GM13976 (cell line): ENCODE measurements at regions not wholly inside any gene's neighbourhood (a gene's known extent, or its start where the extent isn't known, plus 50 kb on each side); places are given as distances from the start of the nearest gene placed in this dataset.
"Not testable (repeated sequence)": the region's sequence is repeated elsewhere in the genome, so short reads cannot be mapped to it uniquely, and the experiment has no call there.

Experiments used
- DNase-seq: peaks from one replicate; pipeline ENCODE4 v3.0.0; 2012; ENCODE audit warnings: low spot score
- CTCF ChIP-seq: IDR thresholded peaks from 2 replicates; pipeline ENCODE4 v1.5.1; 2012; ENCODE audit warnings: borderline replicate concordance, mild to moderate bottlenecking; ENCODE audit not compliant: insufficient read depth; ENCODE audit errors: extremely low read depth, missing control alignments, control extremely low read depth
- in situ Hi-C: fragments of 300-500 bp; cut with MboI; formaldehyde crosslinking; loops from one replicate; pipeline ENCODE4 v1.12.0; 2022; ENCODE audit warnings: low sequenced_read_pairs, mixed read lengths, inconsistent platforms; ENCODE audit not compliant: unreplicated experiment

DNA sequence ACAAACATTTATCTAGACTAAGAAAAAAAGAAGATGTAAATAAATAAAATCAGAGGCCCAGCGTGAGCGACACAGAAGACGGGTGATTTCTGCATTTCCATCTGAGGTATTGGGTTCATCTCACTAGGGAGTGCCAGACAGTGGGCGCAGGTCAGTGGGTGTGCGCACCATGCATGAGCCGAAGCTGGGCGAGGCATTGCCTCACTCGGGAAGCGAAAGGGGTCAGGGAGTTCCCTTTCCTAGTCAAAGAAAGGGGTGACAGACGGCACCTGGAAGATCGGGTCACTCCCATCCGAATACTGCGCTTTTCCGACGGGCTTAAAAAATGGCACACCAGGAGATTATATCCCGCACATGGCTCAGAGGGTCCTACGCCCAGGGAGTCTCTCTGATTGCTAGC lies 79.5 kb upstream of the ABCD2 start:
- DNase-seq, result not testable (repeated sequence)
- in situ Hi-C loops, result loop anchor here (10.0 to 25.0 kb wide), 2 partner anchors 88 to 374 kb away; no protein-coding TSS in a partner anchor

GRCh38 chr12:39697108-39697507 lies 77.5 kb upstream of the ABCD2 start:
- no peak for DNase-seq
- no peak for TF ChIP-seq CTCF
- in situ Hi-C loops, result loop anchor here (10.0 to 25.0 kb wide), 2 partner anchors 90 to 372 kb away; no protein-coding TSS in a partner anchor

- peak; percentile 36 for DNase-seq
- no peak for TF ChIP-seq CTCF
- in situ Hi-C loops, result loop anchor here (10.0 to 25.0 kb wide), 2 partner anchors 95 to 368 kb away; no protein-coding TSS in a partner anchor
Measured at GRCh38 chr12:39692258-39692853, 72.8 kb upstream of the ABCD2 start.

DNA sequence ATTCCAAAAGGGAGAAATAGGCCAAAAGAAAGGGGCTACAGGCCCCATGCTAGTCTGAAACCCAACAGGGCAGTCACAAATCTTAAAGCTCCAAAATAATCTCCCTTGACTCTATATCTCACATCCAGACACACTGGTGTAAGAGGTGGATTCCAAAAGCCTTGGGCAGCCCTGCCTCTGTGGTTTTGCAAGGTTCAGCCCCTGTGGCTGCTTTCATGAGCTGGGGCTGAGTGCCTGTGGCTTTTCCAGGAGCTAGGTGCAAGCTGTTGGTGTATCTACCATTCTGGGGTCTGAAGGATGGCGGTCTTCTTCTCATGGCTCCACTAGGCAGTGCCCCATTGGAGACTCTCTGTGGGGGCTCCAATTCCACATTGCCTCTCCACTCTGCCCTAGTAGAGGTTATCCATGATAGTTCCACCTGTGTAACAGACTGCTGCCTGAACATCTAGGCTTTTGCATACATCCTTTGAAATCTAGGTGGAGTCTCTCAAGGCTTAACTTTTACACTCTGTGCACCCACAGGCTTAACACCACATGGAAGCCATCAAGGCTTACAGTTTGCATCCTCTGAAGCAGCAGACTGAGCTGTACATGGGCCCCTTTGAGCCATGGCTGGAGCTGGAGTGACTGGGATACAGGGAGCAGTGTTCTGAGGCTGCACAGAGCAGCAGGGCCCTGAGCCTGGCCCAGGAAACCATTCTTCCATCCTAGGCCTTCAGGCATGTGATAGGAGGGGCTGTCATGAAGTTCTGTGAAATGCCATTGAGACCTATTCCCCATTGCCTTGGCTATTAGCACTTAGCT lies 66.5 kb upstream of the ABCD2 start:
- in situ Hi-C loops, result loop anchor here (25.0 kb wide), 1 partner anchor 101 kb away; no protein-coding TSS in a partner anchor
- no peak for DNase-seq
- no peak for TF ChIP-seq CTCF

- TF ChIP-seq CTCF, result no peak
- in situ Hi-C loops, result loop anchor here (25.0 kb wide), 1 partner anchor 104 kb away; no protein-coding TSS in a partner anchor
- no peak for DNase-seq
Measured at GRCh38 chr12:39682689-39683477, 63.3 kb upstream of the ABCD2 start.

GRCh38 chr12:39675263-39675662 lies 55.7 kb upstream of the ABCD2 start:
- no peak for DNase-seq
- TF ChIP-seq CTCF, result no peak
- in situ Hi-C loops, result loop anchor here (25.0 kb wide), 1 partner anchor 112 kb away; no protein-coding TSS in a partner anchor
